GM12878 (cell line): ENCODE measurements at regions not wholly inside any gene's neighbourhood (a gene's known extent, or its start where the extent isn't known, plus 50 kb on each side); places are given as distances from the start of the nearest gene placed in this dataset.

Experiments used
- ATAC-seq: fragments of 200-7000 bp; cut with Tn5 transposase; 3 replicates; pipeline ENCODE4 v1.9.1; 2020; ENCODE audit warnings: mild to moderate bottlenecking, moderate library complexity
- BruUV-seq: library from RNA; stranded (reverse); fragments of 400-500 nt; replicated peaks from 2 replicates; lab custom pipeline; 2021; lab: Mats Ljungman, UMichigan
- CTCF ChIA-PET: fragments of 300-600 bp; sonication (Branson Sonifier 250); formaldehyde crosslinking; extraction: SDS; loops from one replicate; lab custom pipeline; 2021; ENCODE audit warnings: inconsistent platforms; lab: Yijun Ruan, JAX
- POLR2A ChIA-PET: fragments of 350-600 bp; formaldehyde crosslinking; extraction: SDS; loops from one replicate; lab custom pipeline; 2021; ENCODE audit warnings: inconsistent platforms; lab: Charles Lee
- RAD21 ChIA-PET: fragments of 300-600 bp; sonication (Branson Sonifier 250); formaldehyde crosslinking; loops from one replicate; lab custom pipeline; 2023; ENCODE audit warnings: antibody characterized with exemption; ENCODE audit not compliant: unreplicated experiment; lab: Charles Lee
- SMC1A ChIA-PET: fragments of 300-600 bp; sonication (Branson Sonifier 250); formaldehyde crosslinking; loops from one replicate; lab custom pipeline; 2023; ENCODE audit not compliant: unreplicated experiment, uncharacterized antibody; lab: Charles Lee
- DNase-seq: peaks from one replicate; pipeline ENCODE4 v3.0.0-alpha.2; 2011; ENCODE audit warnings: low read depth, low spot score
- FAIRE-seq: peaks from 3 replicates; lab custom pipeline; 2011; peaks lifted over from hg19 to GRCh38; lab: Jason Lieb, UNC
- H2AFZ ChIP-seq: 2 replicates; pipeline ENCODE4 v1.6.0; 2011; ENCODE audit warnings: low read depth, low read length, control low read depth; ENCODE audit not compliant: control insufficient read depth
- H3K27ac ChIP-seq: 2 replicates; pipeline ENCODE4 v1.5.1; 2011; ENCODE audit warnings: control low read depth; ENCODE audit not compliant: control insufficient read depth, insufficient read depth
- H3K27me3 ChIP-seq, 2 experiments: replicated peaks in 1 of 2; 2 replicates each; pipeline versions ENCODE4 v1.6.0 to v1.6.1; 2011; ENCODE audit warnings: low read length in 1 of 2; ENCODE audit not compliant: control insufficient read depth in 2 of 2, insufficient read depth in 2 of 2
- H3K36me3 ChIP-seq, 2 experiments: 2 replicates each; pipeline ENCODE4 v1.5.1; 2011; ENCODE audit warnings: low read length in 1 of 2; ENCODE audit not compliant: control insufficient read depth in 2 of 2, insufficient read depth in 2 of 2
- H3K4me1 ChIP-seq: 2 replicates; pipeline ENCODE4 v1.6.1; 2011; ENCODE audit warnings: mild to moderate bottlenecking, low read length, moderate library complexity, mixed read lengths; ENCODE audit not compliant: control insufficient read depth, insufficient read depth
- H3K4me2 ChIP-seq: 2 replicates; pipeline ENCODE4 v1.6.0; 2011; ENCODE audit warnings: control low read depth; ENCODE audit not compliant: control insufficient read depth, insufficient read depth
- H3K4me3 ChIP-seq: fragments of 200-600 bp; sonication (generic); 2 replicates; pipeline ENCODE4 v1.5.1; 2016
- H3K79me2 ChIP-seq: 2 replicates; pipeline ENCODE4 v1.6.0; 2011; ENCODE audit warnings: low read length; ENCODE audit not compliant: control insufficient read depth, insufficient read depth
- H3K9ac ChIP-seq: 2 replicates; pipeline ENCODE4 v1.8.0; 2011; ENCODE audit warnings: low read length, control low read depth, mixed read lengths; ENCODE audit not compliant: control insufficient read depth, insufficient read depth
- H3K9me3 ChIP-seq: replicated peaks from 3 replicates; pipeline ENCODE4 v1.5.1; 2011; ENCODE audit warnings: mild to moderate bottlenecking, low read length; ENCODE audit not compliant: control insufficient read depth, insufficient read depth
- H4K20me1 ChIP-seq: 2 replicates; pipeline ENCODE4 v1.6.0; 2011; ENCODE audit not compliant: control insufficient read depth, insufficient read depth
- CHD2 ChIP-seq: IDR thresholded peaks from 2 replicates; pipeline ENCODE4 v1.6.1; 2011; ENCODE audit warnings: low read depth, low read length, improper control_type of control experiment, borderline replicate concordance
- CHD4 ChIP-seq: fragments of 200-600 bp; sonication (generic); IDR thresholded peaks from 2 replicates; pipeline ENCODE4 v1.6.1; 2016; ENCODE audit warnings: mild to moderate bottlenecking
- EED ChIP-seq: sonication (generic); IDR thresholded peaks from 2 replicates; pipeline ENCODE4 v1.6.1; 2016; ENCODE audit warnings: antibody characterized with exemption, low read depth
- EZH2 ChIP-seq: IDR thresholded peaks from 2 replicates; pipeline ENCODE4 v1.6.1; 2012; ENCODE audit warnings: low read depth, mild to moderate bottlenecking, control low read depth, inconsistent platforms, low read length, borderline replicate concordance; ENCODE audit not compliant: control insufficient read depth
- HDAC2 ChIP-seq: fragments of 200-600 bp; sonication (generic); IDR thresholded peaks from 2 replicates; pipeline ENCODE4 v1.6.1; 2017
- JUNB ChIP-seq: IDR thresholded peaks from 2 replicates; pipeline ENCODE4 v1.6.1; 2016; ENCODE audit warnings: antibody characterized with exemption, mild to moderate bottlenecking
- LARP7 ChIP-seq: fragments of 450-650 bp; IDR thresholded peaks from 2 replicates; pipeline ENCODE4 v1.6.1; 2017; ENCODE audit warnings: mild to moderate bottlenecking
- MAX ChIP-seq: IDR thresholded peaks from 2 replicates; pipeline ENCODE4 v1.6.1; 2012; ENCODE audit warnings: low read depth, low read length, improper control_type of control experiment
- MYC ChIP-seq: IDR thresholded peaks from 2 replicates; pipeline ENCODE4 v1.6.1; 2011; ENCODE audit warnings: mild to moderate bottlenecking, low read length, moderate library complexity, inconsistent platforms; ENCODE audit not compliant: insufficient read depth, insufficient replicate concordance, insufficient read length, severe bottlenecking
- NFIC ChIP-seq: IDR thresholded peaks from 2 replicates; pipeline ENCODE4 v1.6.1; 2012; ENCODE audit warnings: low read depth, mild to moderate bottlenecking, inconsistent platforms, low read length, moderate library complexity
- NR2C1 ChIP-seq: fragments of 450-650 bp; IDR thresholded peaks from 2 replicates; pipeline ENCODE4 v1.6.1; 2017; ENCODE audit warnings: antibody characterized with exemption, mild to moderate bottlenecking, moderate library complexity
- PKNOX1 ChIP-seq: fragments of 450-650 bp; IDR thresholded peaks from 2 replicates; pipeline ENCODE4 v1.6.1; 2016; ENCODE audit warnings: mild to moderate bottlenecking
- SKIL ChIP-seq: fragments of 450-650 bp; IDR thresholded peaks from 2 replicates; pipeline ENCODE4 v1.6.1; 2017; ENCODE audit warnings: mild to moderate bottlenecking, low read depth, inconsistent platforms; ENCODE audit not compliant: poor library complexity, severe bottlenecking
- SMARCA5 ChIP-seq: fragments of 450-650 bp; IDR thresholded peaks from 2 replicates; pipeline ENCODE4 v1.6.1; 2017; ENCODE audit warnings: mild to moderate bottlenecking
- SUPT20H ChIP-seq: IDR thresholded peaks from 2 replicates; pipeline ENCODE4 v1.6.1; 2011; ENCODE audit warnings: low read depth, mild to moderate bottlenecking, low read length, moderate library complexity, borderline replicate concordance; ENCODE audit not compliant: control insufficient read depth
- TARDBP ChIP-seq: IDR thresholded peaks from 2 replicates; pipeline ENCODE4 v1.6.1; 2016; ENCODE audit warnings: borderline replicate concordance
- ZBTB40 ChIP-seq: fragments of 450-650 bp; IDR thresholded peaks from 2 replicates; pipeline ENCODE4 v1.6.1; 2016; ENCODE audit warnings: mild to moderate bottlenecking, moderate library complexity, borderline replicate concordance
- ZZZ3 ChIP-seq: IDR thresholded peaks from 2 replicates; pipeline ENCODE4 v1.6.1; 2011; ENCODE audit warnings: low read depth; ENCODE audit not compliant: control insufficient read depth, insufficient read length
- WGBS: methylation state at CpG from one replicate; pipeline ENCODE4 v1.1.6; 2016; ENCODE audit warnings: low lambda C conversion rate; ENCODE audit not compliant: insufficient replicate concordance, insufficient coverage; ENCODE audit errors: missing lambda C conversion rate; 5-methylcytosine and 5-hydroxymethylcytosine counted together
- in situ Hi-C: fragments of 300-500 bp; cut with MboI; formaldehyde crosslinking; loops from 9 replicates; pipeline ENCODE4 v1.14.3; 2018; ENCODE audit warnings: mixed read lengths
- intact Hi-C: fragments of 100-400 bp; cut with micrococcal nuclease; formaldehyde crosslinking; loops from one replicate; pipeline ENCODE4 v1.14.2; 2022; ENCODE audit not compliant: unreplicated experiment

- 3% methylated on average over 4 of the region's 4 CpGs for WGBS
- in situ Hi-C loops: no loop called here
These were observed 476.9 kb upstream of the KLHL1 start for GRCh38 chr13:70585109-70585508.

More at GRCh38 chr13:70585109-70585508, 476.9 kb upstream of the KLHL1 start:
- Histone ChIP-seq H3K9me3 (no peaks in the 10 kb centered on the region), H4K20me1 (no peaks in the 10 kb centered on the region)
- TF ChIP-seq CHD4 (no peak), CHD2 (no peak), EZH2 (no peak), SKIL (no peak), JUNB (no peak), NR2C1 (no peak), NFIC (no peak), SUPT20H (no peak), EED (no peak), HDAC2 (no peak), MAX (no peak), MYC (no peak), ZZZ3 (no peak), ZBTB40 (no peak), SMARCA5 (no peak), PKNOX1 (no peak), TARDBP (no peak), LARP7 (no peak)
- TF ChIP-seq, all 136 proteins: peak for 0
- SMC1A ChIA-PET: no interaction called here
- CTCF ChIA-PET: no interaction called here
- Histone ChIP-seq H3K9ac (no peak overlapping the region), H3K36me3 (no peaks in the 10 kb centered on the region), H3K4me1 (no peaks in the 10 kb centered on the region), H3K4me3 (no peak overlapping the region), H3K4me2 (no peak overlapping the region), H3K79me2 (no peaks in the 10 kb centered on the region), H2AFZ (no peak overlapping the region), H3K27ac (no peak overlapping the region), H3K27me3 (no peaks in the 10 kb centered on the region)
- BruUV-seq: no TSS peak
- RAD21 ChIA-PET: no interaction called here
- POLR2A ChIA-PET: no interaction called here
- ATAC-seq (no peak), DNase-seq (no peak), FAIRE-seq (no peak)
- intact Hi-C loops: no loop called here
